HEK293 (cell line): ENCODE measurements at regions not wholly inside any gene's neighbourhood (a gene's known extent, or its start where the extent isn't known, plus 50 kb on each side); places are given as distances from the start of the nearest gene placed in this dataset.

Experiments
- CTCF ChIA-PET: fragments of 350-600 bp; formaldehyde crosslinking; extraction: SDS; loops from one replicate; lab custom pipeline; 2021; ENCODE audit warnings: antibody characterized with exemption; lab: Yijun Ruan, JAX
- POLR2A ChIA-PET: fragments of 300-600 bp; formaldehyde crosslinking; extraction: SDS; loops from one replicate; lab custom pipeline; 2020; ENCODE audit warnings: antibody characterized with exemption, inconsistent platforms; lab: Yijun Ruan, JAX
- H3K27ac ChIP-seq: fragments of 200-500 bp; sonication (Bioruptor generic); 2 replicates; pipeline ENCODE4 v1.5.1; 2014; ENCODE audit warnings: low read depth, low read length, control low read depth, inconsistent platforms; ENCODE audit errors: extremely low read depth
- H3K36me3 ChIP-seq, 2 experiments: fragments of 200-500 bp in 1 of 2; sonication (Bioruptor generic) in 1 of 2; 1 replicate in 1 of 2; 2 replicates in 1 of 2; pipeline ENCODE4 v1.5.1; 2014 to 2017; ENCODE audit warnings: inconsistent platforms in 2 of 2, low read length in 2 of 2; ENCODE audit not compliant: control insufficient read depth in 2 of 2, insufficient read depth in 1 of 2
- H3K4me1 ChIP-seq: fragments of 200-500 bp; sonication (Bioruptor generic); 2 replicates; pipeline ENCODE4 v1.5.1; 2014; ENCODE audit warnings: mild to moderate bottlenecking, low read length, inconsistent platforms; ENCODE audit not compliant: control insufficient read depth, insufficient read depth
- H3K4me3 ChIP-seq: 2 replicates; pipeline ENCODE4 v1.5.1; 2011; ENCODE audit warnings: low read depth, mild to moderate bottlenecking, control low read depth, low read length, moderate library complexity
- H3K9me3 ChIP-seq: fragments of 200-500 bp; sonication (Bioruptor generic); 2 replicates; pipeline ENCODE4 v1.5.1; 2014; ENCODE audit warnings: low read depth, low read length, inconsistent platforms; ENCODE audit not compliant: control insufficient read depth, insufficient read depth
- GLI4 ChIP-seq: fragments of 450-650 bp; formaldehyde crosslinking; IDR thresholded peaks from 2 replicates; pipeline ENCODE4 v1.5.1; 2016; ENCODE audit warnings: missing biosample characterization, missing genetic modification characterization
- SCRT1 ChIP-seq: fragments of 450-650 bp; formaldehyde crosslinking; IDR thresholded peaks from 2 replicates; pipeline ENCODE4 v1.5.1; 2016; ENCODE audit warnings: missing biosample characterization, missing genetic modification characterization, borderline replicate concordance
- TRIM28 ChIP-seq: IDR thresholded peaks from 2 replicates; pipeline ENCODE4 v1.6.1; 2011; ENCODE audit warnings: low read length, control low read depth, borderline replicate concordance
- ZBTB10 ChIP-seq: fragments of 450-650 bp; formaldehyde crosslinking; IDR thresholded peaks from 2 replicates; pipeline ENCODE4 v1.5.1; 2016; ENCODE audit warnings: missing biosample characterization, missing genetic modification characterization
- ZBTB7A ChIP-seq: fragments of 450-650 bp; formaldehyde crosslinking; IDR thresholded peaks from 2 replicates; pipeline ENCODE4 v1.5.1; 2016; ENCODE audit warnings: low read depth, missing biosample characterization, missing genetic modification characterization
- ZFP69B ChIP-seq: fragments of 450-650 bp; formaldehyde crosslinking; IDR thresholded peaks from 2 replicates; pipeline ENCODE4 v1.5.1; 2016; ENCODE audit warnings: missing biosample characterization, missing genetic modification characterization
- ZNF121 ChIP-seq: fragments of 450-650 bp; formaldehyde crosslinking; IDR thresholded peaks from 2 replicates; pipeline ENCODE4 v1.5.1; 2016; ENCODE audit warnings: missing biosample characterization, missing genetic modification characterization
- ZNF132 ChIP-seq: fragments of 450-650 bp; formaldehyde crosslinking; IDR thresholded peaks from 2 replicates; pipeline ENCODE4 v1.5.1; 2017; ENCODE audit warnings: missing biosample characterization, missing genetic modification characterization, borderline replicate concordance
- ZNF133 ChIP-seq: fragments of 450-650 bp; formaldehyde crosslinking; IDR thresholded peaks from 2 replicates; pipeline ENCODE4 v1.5.1; 2016; ENCODE audit warnings: missing biosample characterization, missing genetic modification characterization
- ZNF157 ChIP-seq: fragments of 450-650 bp; formaldehyde crosslinking; IDR thresholded peaks from 2 replicates; pipeline ENCODE4 v1.5.1; 2016; ENCODE audit warnings: missing biosample characterization, missing genetic modification characterization
- ZNF211 ChIP-seq: fragments of 450-650 bp; formaldehyde crosslinking; IDR thresholded peaks from 2 replicates; pipeline ENCODE4 v1.5.1; 2016; ENCODE audit warnings: low read depth, missing biosample characterization, missing genetic modification characterization
- ZNF23 ChIP-seq: fragments of 450-650 bp; formaldehyde crosslinking; IDR thresholded peaks from 2 replicates; pipeline ENCODE4 v1.5.1; 2016; ENCODE audit warnings: missing biosample characterization, missing genetic modification characterization, borderline replicate concordance
- ZNF366 ChIP-seq: fragments of 450-650 bp; formaldehyde crosslinking; conservative IDR thresholded peaks from 2 replicates; pipeline ENCODE4 v1.5.1; 2016; ENCODE audit warnings: missing biosample characterization, missing genetic modification characterization
- ZNF660 ChIP-seq: fragments of 450-650 bp; IDR thresholded peaks from 2 replicates; pipeline ENCODE4 v1.5.1; 2018; ENCODE audit warnings: missing biosample characterization, mild to moderate bottlenecking, missing genetic modification characterization
- ZNF677 ChIP-seq: fragments of 450-650 bp; IDR thresholded peaks from 2 replicates; pipeline ENCODE4 v1.5.0; 2018; ENCODE audit warnings: missing biosample characterization, mild to moderate bottlenecking, missing genetic modification characterization, moderate library complexity
- ZNF76 ChIP-seq: fragments of 450-650 bp; formaldehyde crosslinking; IDR thresholded peaks from 2 replicates; pipeline ENCODE4; 2016; ENCODE audit warnings: low read depth, missing biosample characterization, missing genetic modification characterization, borderline replicate concordance
- ZNF768 ChIP-seq: fragments of 450-650 bp; formaldehyde crosslinking; IDR thresholded peaks from 2 replicates; pipeline ENCODE4 v1.5.1; 2018; ENCODE audit warnings: missing biosample characterization, mild to moderate bottlenecking, missing genetic modification characterization
- ZNF830 ChIP-seq: fragments of 450-650 bp; IDR thresholded peaks from 2 replicates; pipeline ENCODE4 v1.5.0; 2018; ENCODE audit warnings: missing biosample characterization, missing genetic modification characterization, low read depth, mild to moderate bottlenecking, moderate library complexity
- TF ChIP-seq, protein P1 (sequence below): fragments of 450-650 bp; formaldehyde crosslinking; IDR thresholded peaks from 2 replicates; pipeline ENCODE4 v1.5.1; 2016; ENCODE audit warnings: missing biosample characterization, missing genetic modification characterization, low read depth
- TF ChIP-seq, protein P2 (sequence below): IDR thresholded peaks from 2 replicates; pipeline ENCODE4 v1.6.1; 2011; ENCODE audit warnings: mild to moderate bottlenecking, low read depth, low read length, borderline replicate concordance

GRCh38 chr13:66139701-66140100 is 1090.4 kb downstream of the PCDH9 start (continued):
- no peak for TF ChIP-seq ZNF366 (tag by site-specific recombination)

DNA sequence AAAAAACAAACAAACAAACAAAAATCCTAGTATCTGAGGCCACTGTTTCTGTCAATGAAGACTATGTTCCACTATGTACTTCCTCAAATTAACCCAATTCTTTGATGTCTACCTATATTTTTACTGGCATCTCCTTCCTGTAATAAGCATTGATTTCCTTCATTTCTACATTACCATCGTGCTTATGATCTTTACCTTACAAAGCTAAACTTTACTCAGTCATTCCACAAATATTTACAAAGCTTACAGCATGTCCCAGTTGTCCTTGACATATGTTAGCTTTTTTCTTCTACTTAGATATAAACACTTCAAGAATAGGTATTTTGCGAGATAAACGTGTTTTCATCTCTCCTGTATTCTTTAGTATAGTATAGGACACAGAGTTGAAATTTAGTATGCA is 1090.9 kb downstream of the PCDH9 start:
- no peak overlapping the region for H3K27ac ChIP-seq
- no peak overlapping the region for H3K4me3 ChIP-seq
- H3K4me1 ChIP-seq: no peaks in the 10 kb centered on the region
- no peaks in the 10 kb centered on the region for H3K36me3 ChIP-seq
- ChIA-PET POLR2A (no interaction called here), CTCF (no interaction called here)
- H3K9me3 ChIP-seq: no peaks in the 10 kb centered on the region
- TF ChIP-seq ZNF23 (tag by site-specific recombination): no peak
- TF ChIP-seq, protein P1, sequence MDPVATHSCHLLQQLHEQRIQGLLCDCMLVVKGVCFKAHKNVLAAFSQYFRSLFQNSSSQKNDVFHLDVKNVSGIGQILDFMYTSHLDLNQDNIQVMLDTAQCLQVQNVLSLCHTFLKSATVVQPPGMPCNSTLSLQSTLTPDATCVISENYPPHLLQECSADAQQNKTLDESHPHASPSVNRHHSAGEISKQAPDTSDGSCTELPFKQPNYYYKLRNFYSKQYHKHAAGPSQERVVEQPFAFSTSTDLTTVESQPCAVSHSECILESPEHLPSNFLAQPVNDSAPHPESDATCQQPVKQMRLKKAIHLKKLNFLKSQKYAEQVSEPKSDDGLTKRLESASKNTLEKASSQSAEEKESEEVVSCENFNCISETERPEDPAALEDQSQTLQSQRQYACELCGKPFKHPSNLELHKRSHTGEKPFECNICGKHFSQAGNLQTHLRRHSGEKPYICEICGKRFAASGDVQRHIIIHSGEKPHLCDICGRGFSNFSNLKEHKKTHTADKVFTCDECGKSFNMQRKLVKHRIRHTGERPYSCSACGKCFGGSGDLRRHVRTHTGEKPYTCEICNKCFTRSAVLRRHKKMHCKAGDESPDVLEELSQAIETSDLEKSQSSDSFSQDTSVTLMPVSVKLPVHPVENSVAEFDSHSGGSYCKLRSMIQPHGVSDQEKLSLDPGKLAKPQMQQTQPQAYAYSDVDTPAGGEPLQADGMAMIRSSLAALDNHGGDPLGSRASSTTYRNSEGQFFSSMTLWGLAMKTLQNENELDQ: no peak
- no peak for TF ChIP-seq ZNF121 (tag by site-specific recombination)
- TF ChIP-seq ZNF211 (tag by site-specific recombination): no peak
- TF ChIP-seq ZNF132 (tag by site-specific recombination): no peak
- no peak for TF ChIP-seq TRIM28
- TF ChIP-seq ZNF677 (tag by site-specific recombination): no peak
- TF ChIP-seq SCRT1 (tag by site-specific recombination): no peak
- no peak for TF ChIP-seq ZNF133 (tag by site-specific recombination)
- no peak for TF ChIP-seq ZNF76 (tag by site-specific recombination)
- no peak for TF ChIP-seq ZNF830 (tag by site-specific recombination)

GRCh38 chr13:66138172-66138811 is 1091.8 kb downstream of the PCDH9 start:
- no peaks in the 10 kb centered on the region for H3K9me3 ChIP-seq
- H3K36me3 ChIP-seq: no peaks in the 10 kb centered on the region
- H3K4me1 ChIP-seq: no peaks in the 10 kb centered on the region
- no peak overlapping the region for H3K4me3 ChIP-seq
- no peak overlapping the region for H3K27ac ChIP-seq
- TF ChIP-seq TRIM28 (no peak), ZNF660 (tag by site-specific recombination) (no peak), ZFP69B (tag by site-specific recombination) (no peak)
- TF ChIP-seq, protein P2, sequence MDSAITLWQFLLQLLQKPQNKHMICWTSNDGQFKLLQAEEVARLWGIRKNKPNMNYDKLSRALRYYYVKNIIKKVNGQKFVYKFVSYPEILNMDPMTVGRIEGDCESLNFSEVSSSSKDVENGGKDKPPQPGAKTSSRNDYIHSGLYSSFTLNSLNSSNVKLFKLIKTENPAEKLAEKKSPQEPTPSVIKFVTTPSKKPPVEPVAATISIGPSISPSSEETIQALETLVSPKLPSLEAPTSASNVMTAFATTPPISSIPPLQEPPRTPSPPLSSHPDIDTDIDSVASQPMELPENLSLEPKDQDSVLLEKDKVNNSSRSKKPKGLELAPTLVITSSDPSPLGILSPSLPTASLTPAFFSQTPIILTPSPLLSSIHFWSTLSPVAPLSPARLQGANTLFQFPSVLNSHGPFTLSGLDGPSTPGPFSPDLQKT: 0 out of 2 replicates have a peak, but pooled peaks have one; percentile 21
- ChIA-PET POLR2A (no interaction called here), CTCF (no interaction called here)

DNA sequence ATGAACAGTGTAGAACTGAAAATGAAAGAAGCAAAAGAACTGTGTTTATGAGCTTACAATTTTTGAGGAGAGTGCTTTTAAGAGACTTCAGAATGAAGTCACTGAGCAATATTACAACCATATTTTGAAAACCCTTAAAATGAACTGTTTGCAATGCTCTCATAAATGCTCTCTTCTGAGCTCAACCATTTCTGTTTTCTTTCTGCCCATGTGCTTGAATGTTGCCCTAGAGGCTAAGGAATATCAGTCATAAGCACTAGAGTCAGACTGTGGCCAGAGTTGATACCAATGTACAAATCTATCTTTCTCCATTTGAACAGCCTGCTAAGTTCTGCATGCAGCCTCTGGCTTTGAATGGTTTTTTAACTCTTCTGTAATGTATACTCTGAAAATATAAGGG is 1092.8 kb downstream of the PCDH9 start:
- POLR2A ChIA-PET: no interaction called here
- H3K9me3 ChIP-seq: no peaks in the 10 kb centered on the region
- CTCF ChIA-PET: interaction anchor here (0.7 kb wide), 1 partner anchor 14 kb away, joined by 3 read pairs; no protein-coding TSS in a partner anchor
- TF ChIP-seq ZBTB7A (tag by site-specific recombination): no peak
- TF ChIP-seq ZBTB10: no peak
- no peak for TF ChIP-seq ZNF157
- TF ChIP-seq ZNF768 (tag by site-specific recombination): no peak
- no peak for TF ChIP-seq GLI4
- no peak for TF ChIP-seq TRIM28
- no peak overlapping the region for H3K4me3 ChIP-seq
- H3K27ac ChIP-seq: no peak overlapping the region
- H3K4me1 ChIP-seq: no peaks in the 10 kb centered on the region
- no peaks in the 10 kb centered on the region for H3K36me3 ChIP-seq
